Gastrocnemius medialis (tissue), 4 donors: ENCODE measurements at regions not wholly inside any gene's neighbourhood (a gene's known extent, or its start where the extent isn't known, plus 50 kb on each side); places are given as distances from the start of the nearest gene placed in this dataset.

Experiments used
- CTCF ChIP-seq, 5 experiments: fragments of 450-650 bp in 3 of 5; fragments of 200-600 bp in 2 of 5; sonication (generic) in 2 of 5; IDR thresholded peaks in 4 of 5; conservative IDR thresholded peaks in 1 of 5; 1 replicate in 4 of 5; 2 replicates in 1 of 5; pipeline ENCODE4 v1.5.1; 2016 to 2019; ENCODE audit warnings: antibody characterized with exemption in 5 of 5, mild to moderate bottlenecking in 3 of 5, moderate library complexity in 3 of 5
- POLR2A ChIP-seq, 2 donors: fragments of 450-650 bp; IDR thresholded peaks; one replicate each; pipeline ENCODE4 v1.6.1; 2017; ENCODE audit warnings: antibody characterized with exemption in 2 of 2, mild to moderate bottlenecking in 2 of 2, moderate library complexity in 2 of 2

- no peak for TF ChIP-seq POLR2A (IDR thresholded peaks at IDR 0.05)
- peak in 4 of 5 experiments; percentile 20 to 47 (median 39) for TF ChIP-seq CTCF (IDR thresholded peaks at IDR 0.05 in 4 of 5, conservative IDR thresholded peaks at IDR 0.05 in 1 of 5)
Measured at GRCh38 chr2:221969087-221969829, 329.5 kb downstream of the PAX3 start.
